Suppressor macrophage (primary cell): ENCODE measurements at regions not wholly inside any gene's neighbourhood (a gene's known extent, or its start where the extent isn't known, plus 50 kb on each side); places are given as distances from the start of the nearest gene placed in this dataset.
"Not testable (repeated sequence)": the region's sequence is repeated elsewhere in the genome, so short reads cannot be mapped to it uniquely, and the experiment has no call there.

Experiments
- DNase-seq, 4 experiments: peaks; one replicate each; pipeline ENCODE4 v3.0.0-alpha.2; 2020 to 2022

DNA sequence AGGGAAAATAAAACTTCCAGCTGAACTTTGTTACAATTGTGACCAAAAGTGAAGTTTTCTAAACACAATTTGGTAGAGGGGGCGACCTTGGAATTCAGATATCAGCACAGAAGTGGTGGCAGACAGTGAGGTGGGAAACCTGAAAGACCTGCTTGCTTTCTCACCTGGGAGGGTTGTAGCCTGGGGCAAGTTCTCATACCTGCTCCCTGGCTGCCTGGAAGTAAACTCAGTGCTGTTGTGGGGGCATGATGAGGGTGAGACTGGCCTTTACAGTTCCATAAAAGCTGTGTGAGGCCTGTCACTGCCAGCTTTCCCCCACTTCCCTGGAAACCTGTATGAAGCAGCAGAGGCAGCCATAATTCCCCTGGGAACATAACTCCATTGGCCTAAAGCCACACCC is 1180.2 kb downstream of the FAM133A start:
- no peak for DNase-seq

DNA sequence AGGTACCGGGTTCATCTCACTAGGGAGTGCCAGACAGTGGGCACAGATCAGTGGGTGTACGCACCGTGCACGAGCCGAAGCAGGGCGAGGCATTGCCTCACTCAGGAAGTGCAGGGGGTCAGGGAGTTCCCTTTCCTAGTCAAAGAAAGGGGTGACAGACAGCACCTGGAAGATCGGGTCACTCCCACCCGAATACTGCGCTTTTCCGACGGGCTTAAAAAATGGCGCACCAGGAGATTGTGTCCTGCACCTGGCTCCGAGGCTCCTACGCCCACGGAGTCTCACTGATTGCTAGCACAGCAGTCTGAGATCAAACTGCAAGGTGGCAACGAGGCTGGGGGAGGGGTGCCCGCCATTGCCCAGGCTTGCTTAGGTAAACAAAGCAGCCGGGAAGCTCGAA is 1188.5 kb downstream of the FAM133A start:
- not testable (repeated sequence) for DNase-seq

- no peak for DNase-seq
These were observed 1197.6 kb downstream of the FAM133A start for GRCh38 chrX:94871640-94872039.

- DNase-seq = no peak
These were observed 1227.8 kb downstream of the FAM133A start for GRCh38 chrX:94901849-94902248.

DNA sequence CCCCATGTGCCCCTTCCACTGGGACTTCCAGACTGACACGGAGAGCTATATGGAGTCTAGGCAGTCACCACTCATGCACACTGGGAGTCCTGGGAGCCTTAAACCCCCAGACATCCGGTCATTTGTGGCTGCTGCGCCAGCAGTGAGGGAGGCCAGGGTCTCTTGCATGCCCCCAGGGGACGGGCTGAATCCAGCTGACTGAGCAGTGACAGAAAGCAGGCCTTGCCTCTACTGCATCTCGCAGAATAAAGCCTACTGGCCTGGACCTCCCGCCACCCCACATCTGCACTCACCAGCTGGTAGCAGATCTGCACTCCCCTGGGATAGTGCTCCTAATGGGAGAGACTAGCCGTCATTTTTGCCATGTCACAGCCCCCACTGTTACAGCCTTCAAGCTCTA is 1234.2 kb downstream of the FAM133A start:
- no peak for DNase-seq

DNA sequence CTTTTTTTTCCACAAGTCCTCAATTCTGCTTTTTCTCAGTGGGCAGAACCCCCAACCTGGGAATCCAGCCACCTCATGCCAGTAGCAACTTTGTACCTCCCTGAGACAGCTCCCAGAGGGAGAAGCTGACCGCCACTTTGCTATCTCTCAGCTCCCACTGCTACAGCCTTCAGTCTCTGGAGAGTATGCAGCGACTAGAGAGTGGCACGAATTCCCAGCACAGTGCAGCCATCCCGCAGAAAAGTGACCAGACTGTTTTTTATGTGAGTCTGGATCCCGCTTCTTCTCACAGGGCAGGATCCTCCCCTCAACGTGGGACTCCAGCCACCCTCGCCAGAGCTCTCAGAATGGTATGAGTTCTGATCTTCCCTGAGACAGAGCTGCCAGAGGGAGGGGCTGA is 1234.6 kb downstream of the FAM133A start:
- DNase-seq = no peak

- DNase-seq = no peak
These were observed 1240.2 kb downstream of the FAM133A start for GRCh38 chrX:94914235-94914634.

- DNase-seq = no peak
These were observed 1258.4 kb downstream of the FAM133A start for GRCh38 chrX:94932278-94932965.

DNA sequence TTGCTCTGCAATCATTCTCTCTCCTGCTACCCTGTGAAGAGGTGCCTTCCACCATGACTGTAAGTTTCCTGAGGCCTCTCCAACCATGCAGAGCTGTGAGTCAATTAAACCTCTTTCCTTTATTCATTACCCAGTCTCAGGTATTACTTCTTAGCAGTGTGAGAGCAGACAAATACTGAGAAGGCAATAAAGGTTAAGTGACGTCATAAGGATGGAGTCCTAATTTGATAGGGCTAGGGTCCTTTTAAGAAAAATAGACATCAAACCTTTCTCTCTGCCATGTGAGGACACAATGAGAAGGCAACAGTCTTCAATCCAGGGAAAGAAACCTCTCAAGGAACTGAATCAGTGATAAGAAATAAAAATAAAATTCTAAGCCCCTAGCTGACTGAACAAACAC is 1262.7 kb downstream of the FAM133A start:
- no peak for DNase-seq

DNA sequence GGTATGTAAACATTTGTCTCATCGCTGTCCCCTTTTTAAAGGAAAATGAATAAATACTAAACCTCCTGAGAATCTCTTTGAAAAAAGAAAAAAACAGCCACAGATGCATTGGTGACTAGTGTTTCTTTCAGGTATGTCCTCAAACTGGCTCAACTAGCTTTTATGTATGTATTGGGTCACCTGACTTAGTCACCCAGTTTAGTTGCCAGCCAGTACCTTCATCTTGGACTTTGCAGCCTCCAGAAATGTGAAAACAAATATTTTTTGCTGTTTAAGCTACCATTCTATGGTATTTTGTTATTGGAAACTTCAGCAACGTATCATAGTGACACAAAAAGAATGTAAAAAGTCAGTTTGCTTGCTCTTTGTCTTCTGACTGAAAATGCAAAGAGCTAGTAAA is 1263.5 kb downstream of the FAM133A start:
- no peak for DNase-seq

GRCh38 chrX:94942603-94943002 is 1268.6 kb downstream of the FAM133A start:
- no peak for DNase-seq

- not testable (repeated sequence) for DNase-seq
These were observed 1272.1 kb downstream of the FAM133A start for GRCh38 chrX:94946137-94946536.

DNA sequence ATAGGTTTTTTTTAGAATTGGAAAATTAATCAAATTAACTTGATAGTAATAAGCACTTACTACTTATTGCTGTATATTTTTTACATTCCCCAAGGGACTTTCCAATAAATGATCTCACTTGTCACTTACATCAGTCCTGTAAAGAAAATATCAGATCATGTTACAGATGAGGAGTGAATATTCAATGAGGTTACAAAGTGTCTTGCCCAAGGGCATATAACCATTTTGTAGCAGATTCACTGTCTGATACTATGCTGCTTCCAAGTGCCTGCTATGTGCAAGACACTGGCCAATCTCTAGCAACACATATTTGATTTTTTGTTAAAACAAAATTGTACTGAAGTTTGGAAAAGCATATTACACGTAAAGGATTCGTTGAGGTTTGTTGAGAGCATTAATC is 1287.7 kb downstream of the FAM133A start:
- DNase-seq = no peak

DNA sequence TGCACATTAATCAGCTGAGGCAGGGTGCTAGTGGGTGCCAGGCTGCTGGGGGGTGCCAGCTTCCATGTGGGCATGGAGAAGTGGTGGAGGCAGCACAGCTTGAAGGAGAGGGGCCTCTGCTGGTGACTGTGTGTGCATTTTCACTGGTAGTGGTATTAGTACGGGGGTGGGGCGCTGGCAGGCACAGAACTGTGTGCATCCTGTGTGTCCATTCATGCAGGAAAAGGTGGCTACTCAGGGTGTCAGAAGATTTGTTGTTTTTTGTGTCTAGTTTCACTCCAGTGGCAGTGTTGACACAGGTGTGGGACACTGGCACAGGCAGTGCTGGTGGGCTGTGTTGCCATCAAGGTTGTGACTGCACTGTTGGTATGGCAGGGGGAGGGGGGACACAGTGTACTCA is 1303.6 kb downstream of the FAM133A start:
- DNase-seq = no peak

DNA sequence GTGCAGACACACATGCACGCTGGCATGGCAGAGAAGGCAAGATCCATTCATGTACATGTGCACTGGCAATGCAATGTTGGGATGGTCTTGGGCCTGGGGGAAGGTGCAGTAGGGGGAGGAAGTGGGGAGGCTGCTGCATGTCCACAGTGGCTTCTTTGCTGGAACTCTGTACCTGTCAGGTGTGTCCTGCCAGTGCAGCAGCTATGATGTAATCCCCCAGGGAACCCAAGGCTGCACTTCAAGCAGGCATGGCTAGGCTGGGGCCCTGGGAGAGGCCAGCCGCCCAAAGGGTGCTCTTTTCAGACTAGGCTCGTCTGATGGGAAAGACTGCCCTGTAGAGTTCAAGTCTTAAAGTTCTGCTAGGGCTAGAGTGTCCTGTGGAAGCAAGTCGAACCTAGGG is 1304.0 kb downstream of the FAM133A start:
- DNase-seq = no peak
